ENCODE measurements at regions not wholly inside any gene's neighbourhood (a gene's known extent, or its start where the extent isn't known, plus 50 kb on each side); places are given as distances from the start of the nearest gene placed in this dataset.

GRCh38 chr20:6558341-6558740 is 209.1 kb upstream of the BMP2 start:
- no peak overlapping the region for H3K27ac ChIP-seq
- TF ChIP-seq CTCF (conservative IDR thresholded peaks at IDR 0.05): no peak

GRCh38 chr20:6533761-6534479 is 233.6 kb upstream of the BMP2 start:
- no peak for TF ChIP-seq CTCF (conservative IDR thresholded peaks at IDR 0.05)
- H3K27ac ChIP-seq: no peak overlapping the region

GRCh38 chr20:6533351-6533750 is 234.1 kb upstream of the BMP2 start:
- no peak overlapping the region for H3K27ac ChIP-seq
- no peak for TF ChIP-seq CTCF (conservative IDR thresholded peaks at IDR 0.05)

- H3K27ac ChIP-seq: no peak overlapping the region
- TF ChIP-seq CTCF (conservative IDR thresholded peaks at IDR 0.05): no peak
These were observed 236.6 kb upstream of the BMP2 start for GRCh38 chr20:6530779-6531315.

- no peak overlapping the region for H3K27ac ChIP-seq
- TF ChIP-seq CTCF (conservative IDR thresholded peaks at IDR 0.05): no peak
These were observed 237.2 kb upstream of the BMP2 start for GRCh38 chr20:6530254-6530653.

GRCh38 chr20:6525447-6526303 is 241.8 kb upstream of the BMP2 start:
- H3K27ac ChIP-seq: no peak overlapping the region
- no peak for TF ChIP-seq CTCF (conservative IDR thresholded peaks at IDR 0.05)

- no peak for TF ChIP-seq CTCF (conservative IDR thresholded peaks at IDR 0.05)
- H3K27ac ChIP-seq: no peak overlapping the region
These were observed 243.2 kb upstream of the BMP2 start for GRCh38 chr20:6524305-6524704.
